Type B pancreatic cell (in vitro differentiated cells): ENCODE measurements at regions not wholly inside any gene's neighbourhood (a gene's known extent, or its start where the extent isn't known, plus 50 kb on each side); places are given as distances from the start of the nearest gene placed in this dataset.
"Not testable (repeated sequence)": the region's sequence is repeated elsewhere in the genome, so short reads cannot be mapped to it uniquely, and the experiment has no call there.

Experiments used
- DNase-seq: peaks from one replicate; pipeline ENCODE4 v3.0.0; 2021; ENCODE audit warnings: mixed read lengths; ENCODE audit not compliant: unreplicated experiment; ENCODE audit errors: extremely low spot score
- H3K27ac Mint-ChIP-seq: 2 replicates; pipeline ENCODE4 v1.8.0; 2021; ENCODE audit warnings: mild to moderate bottlenecking, mixed read lengths
- H3K27me3 Mint-ChIP-seq: 2 replicates; pipeline ENCODE4 v1.8.0; 2021; ENCODE audit warnings: mixed read lengths
- H3K36me3 Mint-ChIP-seq: 2 replicates; pipeline ENCODE4 v1.8.0; 2021; ENCODE audit warnings: mixed read lengths
- H3K4me1 Mint-ChIP-seq: one replicate; pipeline ENCODE4 v1.8.0; 2021; ENCODE audit warnings: mixed read lengths; ENCODE audit not compliant: unreplicated experiment
- H3K4me3 Mint-ChIP-seq: 2 replicates; pipeline ENCODE4 v1.8.0; 2021; ENCODE audit warnings: mild to moderate bottlenecking, mixed read lengths
- H3K9me3 Mint-ChIP-seq: 2 replicates; pipeline ENCODE4 v1.8.0; 2021; ENCODE audit warnings: mixed read lengths
- TF ChIP-seq, protein P1 (sequence below): fragments of 200-600 bp; sonication (generic); conservative IDR thresholded peaks from 2 replicates; pipeline ENCODE4 v1.5.0; 2021; ENCODE audit warnings: antibody characterized with exemption, mild to moderate bottlenecking

GRCh38 chr11:45390407-45390806, 104.3 kb upstream of the SYT13 start:
- H3K9me3 Mint-ChIP-seq = no peaks in the 10 kb centered on the region
- no peak for DNase-seq
- TF ChIP-seq, protein P1, sequence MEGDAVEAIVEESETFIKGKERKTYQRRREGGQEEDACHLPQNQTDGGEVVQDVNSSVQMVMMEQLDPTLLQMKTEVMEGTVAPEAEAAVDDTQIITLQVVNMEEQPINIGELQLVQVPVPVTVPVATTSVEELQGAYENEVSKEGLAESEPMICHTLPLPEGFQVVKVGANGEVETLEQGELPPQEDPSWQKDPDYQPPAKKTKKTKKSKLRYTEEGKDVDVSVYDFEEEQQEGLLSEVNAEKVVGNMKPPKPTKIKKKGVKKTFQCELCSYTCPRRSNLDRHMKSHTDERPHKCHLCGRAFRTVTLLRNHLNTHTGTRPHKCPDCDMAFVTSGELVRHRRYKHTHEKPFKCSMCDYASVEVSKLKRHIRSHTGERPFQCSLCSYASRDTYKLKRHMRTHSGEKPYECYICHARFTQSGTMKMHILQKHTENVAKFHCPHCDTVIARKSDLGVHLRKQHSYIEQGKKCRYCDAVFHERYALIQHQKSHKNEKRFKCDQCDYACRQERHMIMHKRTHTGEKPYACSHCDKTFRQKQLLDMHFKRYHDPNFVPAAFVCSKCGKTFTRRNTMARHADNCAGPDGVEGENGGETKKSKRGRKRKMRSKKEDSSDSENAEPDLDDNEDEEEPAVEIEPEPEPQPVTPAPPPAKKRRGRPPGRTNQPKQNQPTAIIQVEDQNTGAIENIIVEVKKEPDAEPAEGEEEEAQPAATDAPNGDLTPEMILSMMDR = no peak
- no peak overlapping the region for H3K27ac Mint-ChIP-seq
- H3K27me3 Mint-ChIP-seq = peaks cover 41% of the 10 kb centered on the region
- no peak overlapping the region for H3K4me3 Mint-ChIP-seq
- H3K4me1 Mint-ChIP-seq = peaks cover 20% of the 10 kb centered on the region
- H3K36me3 Mint-ChIP-seq = no peaks in the 10 kb centered on the region

GRCh38 chr11:45388472-45388871, 102.3 kb upstream of the SYT13 start:
- no peak overlapping the region for H3K4me3 Mint-ChIP-seq
- no peak for DNase-seq

DNA sequence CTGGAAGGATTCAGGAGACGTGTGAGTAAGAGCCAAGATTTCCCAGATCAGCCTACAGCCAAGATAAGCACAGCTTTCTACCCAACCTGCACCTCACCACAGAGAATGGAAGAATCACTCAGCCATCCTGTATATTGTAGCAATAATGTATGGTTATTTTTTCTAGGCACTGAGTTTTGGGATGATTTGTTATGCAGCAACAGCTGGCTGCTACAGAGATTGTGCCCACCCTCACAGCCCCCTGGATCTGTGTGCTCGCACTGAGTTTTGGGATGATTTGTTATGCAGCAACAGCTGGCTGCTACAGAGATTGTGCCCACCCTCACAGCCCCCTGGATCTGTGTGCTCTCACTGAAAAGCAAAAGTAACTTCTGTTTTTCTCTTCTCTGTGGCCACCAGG, 101.7 kb upstream of the SYT13 start:
- H3K9me3 Mint-ChIP-seq, H3K4me3 Mint-ChIP-seq, DNase-seq, H3K36me3 Mint-ChIP-seq, H3K27ac Mint-ChIP-seq: not testable (repeated sequence)
- peaks cover 30% of the 10 kb centered on the region for H3K27me3 Mint-ChIP-seq
- peaks cover 18% of the 10 kb centered on the region for H3K4me1 Mint-ChIP-seq

More at GRCh38 chr11:45388472-45388871, 102.3 kb upstream of the SYT13 start:
- TF ChIP-seq, protein P1 = no peak
- Mint-ChIP-seq H3K4me1 (peaks cover 15% of the 10 kb centered on the region), H3K9me3 (no peaks in the 10 kb centered on the region), H3K27ac (no peak overlapping the region), H3K27me3 (peaks cover 31% of the 10 kb centered on the region), H3K36me3 (no peaks in the 10 kb centered on the region)

DNA sequence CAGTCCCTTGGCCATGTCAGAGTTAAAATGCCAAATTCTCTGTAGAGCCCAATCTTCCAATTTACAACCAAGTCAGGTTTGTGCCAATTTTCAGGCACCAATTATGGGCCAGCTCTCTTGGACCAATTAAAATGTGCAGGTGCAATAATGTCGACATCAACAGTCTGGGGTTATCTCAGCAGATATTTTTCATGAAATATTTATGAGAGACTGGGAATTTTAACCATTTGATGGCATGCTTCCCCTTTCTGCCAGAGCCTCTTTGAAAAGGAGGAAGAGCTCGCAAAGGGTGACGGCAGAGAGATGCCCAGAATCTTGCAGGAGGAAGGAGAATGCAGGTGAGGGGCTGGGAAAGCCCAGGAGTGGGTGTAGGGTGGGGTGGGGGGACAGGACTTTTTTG, 100.8 kb upstream of the SYT13 start:
- Mint-ChIP-seq H3K27me3 (peaks cover 31% of the 10 kb centered on the region), H3K9me3 (no peaks in the 10 kb centered on the region), H3K36me3 (no peaks in the 10 kb centered on the region), H3K4me1 (peaks cover 18% of the 10 kb centered on the region), H3K4me3 (no peak overlapping the region), H3K27ac (no peak overlapping the region)
- TF ChIP-seq, protein P1 = no peak
- DNase-seq = no peak

DNA sequence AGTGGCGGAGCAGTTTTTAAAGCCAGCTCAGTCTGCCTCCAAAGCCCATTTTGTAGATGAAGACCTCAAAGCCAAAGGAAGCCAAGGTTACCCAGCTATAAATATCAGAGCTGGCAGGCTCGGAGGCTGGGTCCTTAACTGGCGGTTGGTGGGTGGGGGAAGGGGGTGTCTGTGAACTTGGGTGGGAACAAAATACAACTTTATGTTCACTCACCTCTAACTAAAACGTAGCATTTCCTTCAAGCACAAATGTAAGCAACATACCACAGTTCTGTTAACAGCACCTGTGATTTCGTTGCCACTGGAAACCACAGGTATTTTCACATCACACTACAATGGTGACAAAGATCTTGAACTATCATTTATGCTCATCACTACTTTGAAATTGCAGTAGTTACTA, 99.7 kb upstream of the SYT13 start:
- peaks cover 18% of the 10 kb centered on the region for H3K4me1 Mint-ChIP-seq
- H3K4me3 Mint-ChIP-seq = no peak overlapping the region
- TF ChIP-seq, protein P1 = no peak
- H3K27ac Mint-ChIP-seq = no peak overlapping the region
- no peaks in the 10 kb centered on the region for H3K36me3 Mint-ChIP-seq
- H3K27me3 Mint-ChIP-seq = peaks cover 36% of the 10 kb centered on the region
- no peaks in the 10 kb centered on the region for H3K9me3 Mint-ChIP-seq
- no peak for DNase-seq

- no peak overlapping the region for H3K27ac Mint-ChIP-seq
- H3K9me3 Mint-ChIP-seq = no peaks in the 10 kb centered on the region
- peaks cover 34% of the 10 kb centered on the region for H3K27me3 Mint-ChIP-seq
- DNase-seq = no peak
- TF ChIP-seq, protein P1 = no peak
- H3K4me3 Mint-ChIP-seq = no peak overlapping the region
- no peaks in the 10 kb centered on the region for H3K36me3 Mint-ChIP-seq
- H3K4me1 Mint-ChIP-seq = peaks cover 15% of the 10 kb centered on the region
These were observed 99.3 kb upstream of the SYT13 start for GRCh38 chr11:45385423-45385822.
